ENCODE measurements at regions not wholly inside any gene's neighbourhood (a gene's known extent, or its start where the extent isn't known, plus 50 kb on each side); places are given as distances from the start of the nearest gene placed in this dataset.

DNA sequence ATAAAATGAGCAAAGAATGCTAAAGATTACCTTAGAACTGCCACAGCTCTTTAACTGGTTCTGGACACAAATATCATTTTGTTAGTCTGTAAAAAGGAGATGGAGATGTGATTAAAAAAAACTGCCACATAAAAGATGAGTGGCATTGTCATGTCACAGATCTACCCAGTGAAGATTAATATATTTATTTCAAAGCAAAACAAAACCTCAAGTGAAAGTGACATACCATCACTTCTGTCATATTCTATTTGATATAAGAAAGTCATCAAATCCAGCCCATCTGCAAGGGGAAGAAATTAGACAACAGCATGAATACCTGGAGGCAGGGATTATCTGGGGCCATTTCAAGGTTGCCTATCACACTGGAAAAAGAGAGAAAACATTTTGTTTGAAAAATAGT is 417.6 kb upstream of the LRRTM4 start:
- no peaks in the 10 kb centered on the region for H3K4me1 Mint-ChIP-seq (ENCODE audit: low read depth)
- H3K36me3 Mint-ChIP-seq (ENCODE audit: insufficient read depth), result no peaks in the 10 kb centered on the region
- peaks cover 4% of the 10 kb centered on the region for H3K9me3 Mint-ChIP-seq
- DNase-seq (no peak), ATAC-seq (no peak)
- no peaks in the 10 kb centered on the region for H3K27me3 Mint-ChIP-seq (ENCODE audit: low read depth)
- no peak overlapping the region for H3K4me3 Mint-ChIP-seq

DNA sequence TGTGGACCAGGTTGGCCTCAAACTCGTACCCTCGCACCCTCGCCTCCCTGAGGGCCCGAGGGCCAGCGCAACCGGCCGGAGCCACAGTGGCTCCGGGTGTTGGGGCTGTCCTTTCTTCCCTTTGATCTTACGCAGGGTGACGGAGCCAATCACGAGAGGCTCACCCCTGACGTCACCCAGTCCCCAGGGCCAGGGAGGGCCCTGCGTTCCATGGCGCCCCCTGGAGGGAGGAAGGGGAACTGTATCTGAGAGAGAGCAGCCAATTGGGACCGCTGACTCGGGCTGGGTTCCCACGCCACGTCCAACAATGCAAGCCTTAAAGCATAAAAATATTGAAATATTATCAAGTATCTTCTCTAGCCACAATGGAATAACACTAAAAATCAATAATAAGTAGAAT is 432.8 kb upstream of the LRRTM4 start:
- ATAC-seq, result no peak
- Mint-ChIP-seq H3K36me3 (ENCODE audit: insufficient read depth) (no peaks in the 10 kb centered on the region), H3K4me3 (no peak overlapping the region), H3K4me1 (ENCODE audit: low read depth) (no peaks in the 10 kb centered on the region), H3K27me3 (ENCODE audit: low read depth) (no peaks in the 10 kb centered on the region), H3K9me3 (peaks cover 19% of the 10 kb centered on the region)
- no peak for DNase-seq

DNA sequence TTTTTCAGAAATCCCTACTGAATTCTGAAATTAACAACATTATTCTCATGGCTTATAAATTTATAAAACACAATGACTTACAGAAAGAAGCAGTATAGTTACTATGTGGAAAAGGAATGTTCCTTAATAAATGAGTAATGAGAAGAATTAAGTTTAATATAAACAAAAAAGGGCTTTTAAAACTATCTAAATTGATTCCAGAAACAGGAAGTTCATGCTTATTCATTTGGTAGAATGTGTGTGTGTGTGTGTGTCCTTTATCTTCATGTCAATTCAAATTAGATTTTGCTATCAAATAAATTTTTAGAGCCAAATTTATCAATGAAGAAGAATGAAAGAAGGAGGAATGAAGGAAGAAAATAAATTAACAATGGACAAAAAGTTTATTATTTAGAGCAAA is 440.8 kb upstream of the LRRTM4 start:
- ATAC-seq (no peak), DNase-seq (no peak)
- no peaks in the 10 kb centered on the region for H3K27me3 Mint-ChIP-seq (ENCODE audit: low read depth)
- H3K4me3 Mint-ChIP-seq, result no peak overlapping the region
- no peaks in the 10 kb centered on the region for H3K36me3 Mint-ChIP-seq (ENCODE audit: insufficient read depth)
- peaks cover 20% of the 10 kb centered on the region for H3K9me3 Mint-ChIP-seq
- H3K4me1 Mint-ChIP-seq (ENCODE audit: low read depth), result no peaks in the 10 kb centered on the region

DNA sequence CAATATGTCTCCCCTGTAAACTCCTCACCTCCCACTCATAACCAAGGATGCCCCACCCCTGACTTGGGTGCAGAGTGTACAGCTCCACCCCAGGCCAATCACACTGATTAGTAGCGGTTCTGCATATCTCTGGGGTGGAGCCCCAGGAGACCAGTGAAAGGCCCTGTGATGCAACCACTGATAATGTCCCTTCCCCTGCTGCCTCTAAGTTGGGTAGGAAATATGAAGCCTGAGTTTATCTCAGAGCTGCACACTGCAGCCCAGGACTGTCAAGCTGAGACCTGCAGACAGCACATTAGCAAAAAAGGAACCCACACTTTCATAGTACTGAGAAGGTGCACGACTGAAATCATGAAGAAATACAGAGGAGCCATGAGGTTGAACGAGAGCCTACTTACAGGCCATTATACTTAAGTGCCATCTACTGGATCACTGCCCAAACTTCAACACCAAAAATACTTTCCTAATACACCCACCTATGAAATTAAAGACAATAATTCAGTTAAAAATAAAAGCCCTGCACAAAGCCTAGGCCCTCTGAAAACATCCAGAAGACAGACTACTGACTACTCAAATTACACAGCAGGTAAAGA is 455.4 kb upstream of the LRRTM4 start:
- no peak for DNase-seq
- peaks cover 17% of the 10 kb centered on the region for H3K9me3 Mint-ChIP-seq
- H3K4me1 Mint-ChIP-seq (ENCODE audit: low read depth), result no peaks in the 10 kb centered on the region
- no peaks in the 10 kb centered on the region for H3K36me3 Mint-ChIP-seq (ENCODE audit: insufficient read depth)
- no peak overlapping the region for H3K4me3 Mint-ChIP-seq
- ATAC-seq, result no peak
- H3K27me3 Mint-ChIP-seq (ENCODE audit: low read depth), result no peaks in the 10 kb centered on the region

DNA sequence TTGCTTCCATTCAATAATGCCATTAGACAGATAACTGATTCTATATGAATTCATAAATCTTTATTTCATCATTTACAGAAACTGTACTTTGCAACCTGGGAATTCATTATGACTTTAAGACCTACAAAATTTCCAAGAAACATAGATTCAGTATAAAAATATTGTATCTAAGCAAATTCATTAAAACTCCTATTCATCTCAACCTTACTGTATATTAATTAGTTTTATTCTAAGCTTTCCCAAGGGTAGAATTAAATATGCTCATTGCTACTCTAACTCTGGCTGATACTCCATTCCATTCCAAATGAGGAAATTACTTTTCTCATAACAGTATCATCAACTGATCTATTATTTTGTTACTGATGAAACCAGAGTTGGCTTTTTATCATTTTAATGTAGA is 473.0 kb upstream of the LRRTM4 start:
- H3K27me3 Mint-ChIP-seq (ENCODE audit: low read depth), result no peaks in the 10 kb centered on the region
- H3K4me3 Mint-ChIP-seq, result no peak overlapping the region
- ATAC-seq (no peak), DNase-seq (no peak)
- H3K4me1 Mint-ChIP-seq (ENCODE audit: low read depth), result no peaks in the 10 kb centered on the region
- no peaks in the 10 kb centered on the region for H3K36me3 Mint-ChIP-seq (ENCODE audit: insufficient read depth)
- no peaks in the 10 kb centered on the region for H3K9me3 Mint-ChIP-seq

DNA sequence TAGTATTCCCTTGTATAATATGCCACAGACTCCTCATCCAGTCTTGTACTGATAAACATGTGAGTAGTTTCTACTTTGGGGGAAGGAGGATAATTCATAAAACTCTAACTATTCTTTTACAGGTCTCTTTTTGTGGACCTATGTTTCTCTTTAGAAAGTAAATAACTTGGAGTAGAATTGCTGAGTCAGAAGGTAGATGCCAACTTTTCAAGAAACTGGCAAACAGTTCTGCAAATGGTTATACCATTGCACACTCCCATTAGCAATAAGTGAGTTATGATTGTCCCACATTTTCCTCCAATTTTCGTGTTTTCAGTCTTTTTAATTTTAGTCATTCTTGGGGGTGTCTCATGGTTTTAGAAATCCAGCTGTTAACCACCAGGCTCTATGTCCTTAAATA is 477.2 kb upstream of the LRRTM4 start:
- DNase-seq (no peak), ATAC-seq (no peak)
- Mint-ChIP-seq H3K4me1 (ENCODE audit: low read depth) (no peaks in the 10 kb centered on the region), H3K36me3 (ENCODE audit: insufficient read depth) (no peaks in the 10 kb centered on the region), H3K27me3 (ENCODE audit: low read depth) (no peaks in the 10 kb centered on the region), H3K4me3 (no peak overlapping the region), H3K9me3 (peaks cover 4% of the 10 kb centered on the region)

DNA sequence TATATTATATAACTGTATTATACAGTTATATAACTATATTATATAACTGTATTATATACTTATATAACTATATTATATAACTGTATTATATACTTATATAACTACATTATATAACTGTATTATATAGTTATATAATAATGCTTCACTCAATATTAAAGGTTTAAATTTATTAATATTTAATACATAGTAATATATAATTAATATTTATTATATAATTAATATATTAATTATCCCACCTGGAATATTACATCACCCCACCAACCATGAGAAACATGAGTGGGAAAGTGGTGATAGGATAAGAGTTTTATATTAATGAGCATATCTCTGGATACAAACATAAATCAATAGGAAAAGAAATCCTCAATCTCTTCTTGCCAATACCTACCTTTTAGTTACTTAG is 487.1 kb upstream of the LRRTM4 start:
- DNase-seq (no peak), ATAC-seq (no peak)
- no peaks in the 10 kb centered on the region for H3K4me1 Mint-ChIP-seq (ENCODE audit: low read depth)

DNA sequence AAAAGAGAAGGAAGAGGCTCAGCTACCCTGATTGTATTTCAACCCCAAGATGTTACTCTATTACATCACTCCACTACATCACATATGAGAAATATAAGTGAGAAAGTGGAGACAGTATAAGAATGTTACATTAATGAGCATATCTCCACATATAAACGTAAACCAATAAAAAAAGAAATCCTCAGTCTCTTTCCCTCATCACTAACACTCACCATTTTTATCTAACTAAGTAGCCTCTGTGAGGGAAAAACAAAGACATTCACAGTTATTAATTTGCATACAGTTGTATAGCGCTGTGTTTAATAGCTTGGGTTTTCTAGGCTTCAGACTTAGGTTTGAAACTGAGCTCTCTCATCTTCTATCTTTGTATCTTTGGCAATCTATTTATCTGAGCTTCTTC is 489.1 kb upstream of the LRRTM4 start:
- H3K4me1 Mint-ChIP-seq (ENCODE audit: low read depth), result no peaks in the 10 kb centered on the region
- no peak overlapping the region for H3K4me3 Mint-ChIP-seq
- no peak for ATAC-seq
- no peaks in the 10 kb centered on the region for H3K9me3 Mint-ChIP-seq
- H3K27me3 Mint-ChIP-seq (ENCODE audit: low read depth), result no peaks in the 10 kb centered on the region
- DNase-seq, result no peak
- H3K36me3 Mint-ChIP-seq (ENCODE audit: insufficient read depth), result no peaks in the 10 kb centered on the region

More for the DNA sequence above, 487.1 kb upstream of the LRRTM4 start:
- H3K27me3 Mint-ChIP-seq (ENCODE audit: low read depth), result no peaks in the 10 kb centered on the region
- H3K36me3 Mint-ChIP-seq (ENCODE audit: insufficient read depth), result no peaks in the 10 kb centered on the region
- H3K9me3 Mint-ChIP-seq, result peaks cover 15% of the 10 kb centered on the region
- no peak overlapping the region for H3K4me3 Mint-ChIP-seq

DNA sequence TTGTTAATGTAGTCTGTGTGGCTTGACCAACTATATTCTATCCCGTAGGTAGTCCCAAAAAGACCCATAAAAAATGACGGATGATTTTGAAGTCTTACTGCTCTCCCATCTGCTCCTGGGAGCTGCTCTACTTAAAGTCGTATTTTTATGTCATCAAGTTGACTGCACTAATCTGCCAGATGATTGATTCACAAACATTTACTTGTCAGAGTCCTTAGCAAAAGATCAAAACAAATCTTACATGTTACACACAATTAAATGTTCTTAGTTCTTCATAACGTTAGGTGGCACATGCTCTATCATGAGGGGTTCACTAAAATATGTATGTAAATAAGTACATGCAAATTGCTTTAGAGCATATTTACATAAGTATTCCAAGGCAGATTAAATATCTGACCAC is 498.3 kb upstream of the LRRTM4 start:
- H3K27me3 Mint-ChIP-seq (ENCODE audit: low read depth), result no peaks in the 10 kb centered on the region
- ATAC-seq (no peak), DNase-seq (no peak)
- H3K4me3 Mint-ChIP-seq, result no peak overlapping the region
- no peaks in the 10 kb centered on the region for H3K36me3 Mint-ChIP-seq (ENCODE audit: insufficient read depth)
- H3K4me1 Mint-ChIP-seq (ENCODE audit: low read depth), result no peaks in the 10 kb centered on the region
- peaks cover 15% of the 10 kb centered on the region for H3K9me3 Mint-ChIP-seq

DNA sequence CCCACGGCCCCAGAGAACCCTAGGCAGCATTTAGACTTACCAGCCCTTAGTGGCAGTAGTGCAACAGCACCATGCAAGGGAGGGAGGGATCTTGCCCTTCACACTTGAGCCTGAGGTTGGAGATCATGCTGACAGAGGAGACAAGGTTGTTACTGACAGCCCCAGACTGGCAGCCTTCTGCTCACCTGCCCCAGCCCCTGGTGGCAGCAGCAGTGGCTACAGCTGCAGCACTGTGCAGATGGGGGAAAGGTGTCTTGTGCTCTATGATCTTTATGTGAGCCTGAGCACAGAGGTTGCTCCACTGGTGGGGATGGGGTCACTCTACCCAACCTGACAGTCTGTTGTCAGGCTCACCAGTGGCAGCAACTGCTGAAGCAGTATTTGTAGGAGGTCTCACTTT is 501.2 kb upstream of the LRRTM4 start:
- H3K36me3 Mint-ChIP-seq (ENCODE audit: insufficient read depth), result no peaks in the 10 kb centered on the region
- H3K27me3 Mint-ChIP-seq (ENCODE audit: low read depth), result no peaks in the 10 kb centered on the region
- no peaks in the 10 kb centered on the region for H3K4me1 Mint-ChIP-seq (ENCODE audit: low read depth)
- H3K9me3 Mint-ChIP-seq, result peaks cover 23% of the 10 kb centered on the region
- H3K4me3 Mint-ChIP-seq, result no peak overlapping the region
- ATAC-seq, result no peak
- DNase-seq, result no peak

DNA sequence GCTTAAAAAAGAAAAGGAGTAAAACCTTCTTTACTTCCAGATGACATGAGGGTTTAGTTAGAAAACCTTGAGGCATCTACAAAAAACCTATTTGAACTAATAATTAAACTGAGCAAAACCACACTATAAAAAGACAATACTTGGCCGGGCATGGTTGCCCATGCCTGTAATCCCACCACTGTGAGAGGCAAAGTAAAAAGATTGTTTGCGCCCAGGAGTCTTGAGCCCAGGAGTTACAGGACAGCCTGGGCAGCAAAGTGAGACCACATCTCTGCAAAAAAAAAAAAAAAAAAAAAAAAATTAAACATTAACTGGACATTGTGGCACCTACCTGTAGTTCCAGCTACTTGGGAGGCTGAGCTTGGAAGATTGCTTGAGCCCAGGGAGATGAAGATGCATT is 502.8 kb upstream of the LRRTM4 start:
- ATAC-seq (no peak), DNase-seq (no peak)
- Mint-ChIP-seq H3K4me1 (ENCODE audit: low read depth) (no peaks in the 10 kb centered on the region), H3K36me3 (ENCODE audit: insufficient read depth) (no peaks in the 10 kb centered on the region), H3K9me3 (peaks cover 26% of the 10 kb centered on the region), H3K27me3 (ENCODE audit: low read depth) (no peaks in the 10 kb centered on the region), H3K4me3 (no peak overlapping the region)

DNA sequence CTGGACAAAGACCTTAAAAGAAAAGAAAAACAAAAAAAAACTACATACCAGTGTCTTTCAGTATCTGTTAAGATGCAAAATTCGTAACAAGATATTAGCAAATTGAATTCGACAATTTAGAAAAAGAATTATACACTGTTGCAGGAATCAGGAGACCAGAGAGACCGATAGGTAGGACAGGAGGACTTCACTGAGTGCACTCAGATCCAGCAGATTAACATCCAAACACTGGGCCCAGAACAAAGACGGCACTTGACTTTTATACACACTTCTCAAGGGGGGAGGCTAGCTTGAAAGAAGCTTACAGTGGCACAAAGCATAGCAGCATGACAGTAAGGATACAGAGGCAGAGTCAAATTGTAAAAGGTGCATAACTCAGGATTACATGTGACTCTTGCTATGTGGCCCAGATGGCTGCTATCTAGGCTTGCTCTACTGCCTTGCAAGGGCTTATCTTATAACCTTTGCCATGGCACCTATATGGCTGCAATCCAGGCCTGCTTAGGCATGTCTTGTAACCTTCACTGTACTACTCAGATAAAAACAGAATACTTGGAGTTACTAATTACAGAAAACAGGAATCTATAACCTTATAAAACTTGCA is 507.3 kb upstream of the LRRTM4 start:
- no peak for DNase-seq
- H3K4me1 Mint-ChIP-seq (ENCODE audit: low read depth), result no peaks in the 10 kb centered on the region
- H3K36me3 Mint-ChIP-seq (ENCODE audit: insufficient read depth), result no peaks in the 10 kb centered on the region
- peaks cover 26% of the 10 kb centered on the region for H3K9me3 Mint-ChIP-seq
- H3K4me3 Mint-ChIP-seq, result no peak overlapping the region
- no peak for ATAC-seq
- no peaks in the 10 kb centered on the region for H3K27me3 Mint-ChIP-seq (ENCODE audit: low read depth)

DNA sequence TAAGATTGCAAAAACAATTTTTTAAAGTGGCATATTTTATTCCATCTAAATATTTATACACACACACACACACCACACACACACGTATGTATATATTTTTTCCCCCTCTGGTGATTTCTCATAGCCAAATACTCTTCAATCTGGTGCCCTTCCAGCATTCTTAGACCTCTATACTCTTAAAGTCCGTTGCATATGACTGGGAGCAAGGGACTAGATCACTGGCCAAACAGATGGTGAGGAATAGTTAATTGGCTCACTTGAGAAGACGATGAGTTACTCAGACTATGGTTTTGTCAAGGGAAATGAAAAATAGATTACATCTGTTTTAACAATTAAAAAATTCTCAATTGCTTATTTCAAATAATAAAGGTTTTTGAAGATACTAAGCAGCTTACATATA is 512.5 kb upstream of the LRRTM4 start:
- DNase-seq (no peak), ATAC-seq (no peak)
- no peaks in the 10 kb centered on the region for H3K27me3 Mint-ChIP-seq (ENCODE audit: low read depth)
- H3K4me1 Mint-ChIP-seq (ENCODE audit: low read depth), result no peaks in the 10 kb centered on the region
- no peak overlapping the region for H3K4me3 Mint-ChIP-seq
- no peaks in the 10 kb centered on the region for H3K36me3 Mint-ChIP-seq (ENCODE audit: insufficient read depth)
- H3K9me3 Mint-ChIP-seq, result peaks cover 21% of the 10 kb centered on the region

DNA sequence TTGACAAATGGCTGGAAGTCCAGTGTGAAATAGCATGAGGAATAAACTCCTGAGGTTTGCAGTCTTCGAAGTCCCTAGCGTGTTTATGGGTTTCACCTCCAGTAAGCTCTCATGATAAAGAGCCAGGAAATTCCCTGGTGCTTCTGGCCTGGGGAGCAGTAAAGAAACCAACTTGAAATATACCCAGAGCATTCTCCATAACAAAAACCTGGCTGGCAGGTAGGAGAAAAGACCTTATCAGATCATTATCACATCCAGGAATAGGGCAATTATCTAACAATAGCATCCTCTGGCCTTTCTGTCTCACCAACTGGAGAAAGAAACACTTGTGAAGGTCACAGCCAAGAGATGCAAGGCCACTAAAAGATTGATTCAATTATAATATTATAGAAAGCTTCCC is 513.6 kb upstream of the LRRTM4 start:
- no peak overlapping the region for H3K4me3 Mint-ChIP-seq
- H3K27me3 Mint-ChIP-seq (ENCODE audit: low read depth), result no peaks in the 10 kb centered on the region
- no peak for DNase-seq
- peaks cover 19% of the 10 kb centered on the region for H3K9me3 Mint-ChIP-seq
- ATAC-seq, result no peak
- no peaks in the 10 kb centered on the region for H3K4me1 Mint-ChIP-seq (ENCODE audit: low read depth)
- H3K36me3 Mint-ChIP-seq (ENCODE audit: insufficient read depth), result no peaks in the 10 kb centered on the region

DNA sequence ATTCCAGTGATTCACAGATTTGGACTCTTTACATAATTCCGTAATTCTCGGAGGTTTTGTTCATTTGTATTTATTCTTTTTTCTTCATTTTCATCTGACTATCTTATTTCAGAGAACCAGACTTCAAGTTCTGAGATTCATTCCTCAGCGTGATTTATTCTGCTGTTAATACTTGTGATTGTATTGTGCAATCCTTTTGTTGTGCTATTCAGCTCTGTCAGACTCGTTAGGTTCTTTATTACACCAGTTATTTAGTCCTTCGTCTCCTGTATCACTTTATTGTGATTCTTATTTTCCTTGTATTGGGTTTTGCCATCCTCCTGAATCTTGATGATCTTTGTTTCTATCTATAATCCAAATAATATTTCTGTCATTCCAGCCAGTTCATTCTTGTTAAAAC is 529.3 kb upstream of the LRRTM4 start:
- peaks cover 49% of the 10 kb centered on the region for H3K9me3 Mint-ChIP-seq
- no peaks in the 10 kb centered on the region for H3K27me3 Mint-ChIP-seq (ENCODE audit: low read depth)
- no peaks in the 10 kb centered on the region for H3K4me1 Mint-ChIP-seq (ENCODE audit: low read depth)
- no peak for ATAC-seq
- no peak for DNase-seq
- H3K36me3 Mint-ChIP-seq (ENCODE audit: insufficient read depth), result no peaks in the 10 kb centered on the region
- no peak overlapping the region for H3K4me3 Mint-ChIP-seq

DNA sequence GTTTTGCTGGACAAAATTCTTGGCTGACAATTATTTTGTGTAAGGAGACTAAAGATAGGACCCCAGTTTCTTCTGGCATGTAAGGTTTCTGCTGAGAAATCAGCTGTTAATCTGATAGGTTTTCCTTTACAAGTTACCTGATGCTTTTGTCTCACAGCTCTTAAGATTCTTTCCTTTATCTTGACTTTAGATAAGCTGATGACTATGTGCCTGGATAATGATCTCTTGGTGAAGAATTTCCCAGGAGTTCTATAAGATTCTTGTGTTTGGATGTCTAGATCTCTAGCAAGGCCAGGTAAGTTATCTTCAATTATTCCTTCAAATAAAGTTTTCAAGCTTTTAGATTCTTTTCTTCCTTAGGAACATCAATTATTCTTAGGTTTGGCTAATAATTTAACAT is 534.8 kb upstream of the LRRTM4 start:
- peaks cover 16% of the 10 kb centered on the region for H3K9me3 Mint-ChIP-seq
- H3K27me3 Mint-ChIP-seq (ENCODE audit: low read depth), result no peaks in the 10 kb centered on the region
- no peaks in the 10 kb centered on the region for H3K36me3 Mint-ChIP-seq (ENCODE audit: insufficient read depth)
- no peak overlapping the region for H3K4me3 Mint-ChIP-seq
- no peaks in the 10 kb centered on the region for H3K4me1 Mint-ChIP-seq (ENCODE audit: low read depth)
- no peak for DNase-seq
- no peak for ATAC-seq
